DND-41 (cell line): ENCODE measurements at regions not wholly inside any gene's neighbourhood (a gene's known extent, or its start where the extent isn't known, plus 50 kb on each side); places are given as distances from the start of the nearest gene placed in this dataset.
"Not testable (repeated sequence)": the region's sequence is repeated elsewhere in the genome, so short reads cannot be mapped to it uniquely, and the experiment has no call there.

Experiments
- ATAC-seq: fragments of 200-7000 bp; cut with Tn5 transposase; 3 replicates; pipeline ENCODE4 v1.9.1; 2021; ENCODE audit warnings: low read depth; ENCODE audit not compliant: insufficient read depth
- DNase-seq: peaks from one replicate; pipeline ENCODE4 v3.0.0-alpha.2; 2020
- H2AFZ ChIP-seq: 2 replicates; pipeline ENCODE4 v1.6.0; 2012; ENCODE audit warnings: low read depth, low read length
- H3K27ac ChIP-seq: 2 replicates; pipeline ENCODE4 v1.5.1; 2012; ENCODE audit warnings: low read length, inconsistent platforms
- H3K27me3 ChIP-seq: fragments of 200-600 bp; sonication (generic); 2 replicates; pipeline ENCODE4 v1.6.0; 2012; ENCODE audit warnings: low read length, mild to moderate bottlenecking, inconsistent platforms; ENCODE audit not compliant: insufficient read depth, poor library complexity
- H3K36me3 ChIP-seq: 2 replicates; pipeline ENCODE4 v1.5.1; 2012; ENCODE audit warnings: low read length, inconsistent platforms; ENCODE audit not compliant: insufficient read depth
- H3K4me1 ChIP-seq: 2 replicates; pipeline ENCODE4 v1.5.1; 2012; ENCODE audit warnings: mild to moderate bottlenecking, low read length; ENCODE audit not compliant: insufficient read depth
- H3K4me2 ChIP-seq: 2 replicates; pipeline ENCODE4 v1.6.0; 2012; ENCODE audit warnings: mild to moderate bottlenecking, moderate library complexity, low read length, inconsistent platforms; ENCODE audit not compliant: insufficient read depth
- H3K4me3 ChIP-seq, 2 experiments: fragments of 200-600 bp in 1 of 2; shearing (Covaris generic) in 1 of 2; 2 replicates each; pipeline ENCODE4 v1.5.1; 2012 to 2016; ENCODE audit warnings: inconsistent platforms in 2 of 2, low read length in 2 of 2, mild to moderate bottlenecking in 2 of 2, low read depth in 1 of 2, moderate library complexity in 1 of 2
- H3K79me2 ChIP-seq: 2 replicates; pipeline ENCODE4 v1.6.0; 2012; ENCODE audit warnings: low read length, inconsistent platforms; ENCODE audit not compliant: insufficient read depth
- H3K9ac ChIP-seq: 2 replicates; pipeline ENCODE4 v1.6.0; 2012; ENCODE audit warnings: low read depth, mild to moderate bottlenecking, inconsistent platforms, low read length, moderate library complexity
- H3K9me3 ChIP-seq: 2 replicates; pipeline ENCODE4 v1.5.1; 2012; ENCODE audit warnings: low read length, moderate library complexity, mild to moderate bottlenecking, inconsistent platforms; ENCODE audit not compliant: insufficient read depth, severe bottlenecking
- H4K20me1 ChIP-seq: 2 replicates; pipeline ENCODE4 v1.6.0; 2012; ENCODE audit warnings: low read length; ENCODE audit not compliant: insufficient read depth
- EZH2 ChIP-seq: IDR thresholded peaks from 3 replicates; pipeline ENCODE4 v1.6.1; 2012; ENCODE audit warnings: borderline replicate concordance, low read depth, mild to moderate bottlenecking, moderate library complexity, low read length, inconsistent platforms; ENCODE audit not compliant: severe bottlenecking
- TF ChIP-seq, protein P1 (sequence below): IDR thresholded peaks from 2 replicates; pipeline ENCODE4 v1.5.1; 2012; ENCODE audit warnings: borderline replicate concordance, low read length, moderate library complexity, mild to moderate bottlenecking; ENCODE audit not compliant: poor library complexity, severe bottlenecking; ENCODE audit errors: extremely low read depth

DNA sequence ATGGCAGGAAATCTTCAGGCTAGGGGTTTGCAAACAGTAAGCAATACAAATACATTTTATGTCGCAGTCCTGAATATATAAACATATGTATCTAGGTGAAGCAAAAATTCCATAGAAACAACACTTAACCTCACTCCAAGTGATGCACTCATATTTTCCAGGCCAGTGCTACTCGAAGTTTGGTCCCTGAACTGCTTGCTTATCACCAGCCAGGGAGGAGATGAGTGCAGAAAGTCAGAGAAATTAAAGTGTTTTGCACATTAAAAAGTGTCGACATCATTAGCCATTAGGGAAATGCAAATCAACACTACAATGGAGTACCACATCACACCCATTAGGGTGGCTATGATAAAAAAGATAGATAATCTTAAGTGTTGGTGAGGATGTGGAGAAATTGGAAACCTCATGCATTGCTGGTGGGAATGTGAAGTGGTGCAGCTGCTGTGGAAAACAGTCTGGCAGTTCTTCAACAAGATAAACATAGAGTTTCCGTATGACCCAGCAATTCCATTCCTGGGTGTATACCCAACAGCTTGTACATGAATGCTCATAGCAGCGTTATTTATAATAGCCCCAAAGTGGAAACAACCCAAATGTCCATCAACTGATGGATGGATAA is 70.5 kb upstream of the CSF1 start:
- no peak for TF ChIP-seq EZH2
- TF ChIP-seq, protein P1, sequence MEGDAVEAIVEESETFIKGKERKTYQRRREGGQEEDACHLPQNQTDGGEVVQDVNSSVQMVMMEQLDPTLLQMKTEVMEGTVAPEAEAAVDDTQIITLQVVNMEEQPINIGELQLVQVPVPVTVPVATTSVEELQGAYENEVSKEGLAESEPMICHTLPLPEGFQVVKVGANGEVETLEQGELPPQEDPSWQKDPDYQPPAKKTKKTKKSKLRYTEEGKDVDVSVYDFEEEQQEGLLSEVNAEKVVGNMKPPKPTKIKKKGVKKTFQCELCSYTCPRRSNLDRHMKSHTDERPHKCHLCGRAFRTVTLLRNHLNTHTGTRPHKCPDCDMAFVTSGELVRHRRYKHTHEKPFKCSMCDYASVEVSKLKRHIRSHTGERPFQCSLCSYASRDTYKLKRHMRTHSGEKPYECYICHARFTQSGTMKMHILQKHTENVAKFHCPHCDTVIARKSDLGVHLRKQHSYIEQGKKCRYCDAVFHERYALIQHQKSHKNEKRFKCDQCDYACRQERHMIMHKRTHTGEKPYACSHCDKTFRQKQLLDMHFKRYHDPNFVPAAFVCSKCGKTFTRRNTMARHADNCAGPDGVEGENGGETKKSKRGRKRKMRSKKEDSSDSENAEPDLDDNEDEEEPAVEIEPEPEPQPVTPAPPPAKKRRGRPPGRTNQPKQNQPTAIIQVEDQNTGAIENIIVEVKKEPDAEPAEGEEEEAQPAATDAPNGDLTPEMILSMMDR, result no peak
- H3K36me3 ChIP-seq, result no peaks in the 10 kb centered on the region
- no peak overlapping the region for H3K27ac ChIP-seq
- H3K9ac ChIP-seq, result no peak overlapping the region
- no peak overlapping the region for H3K4me2 ChIP-seq
- no peak overlapping the region for H3K4me3 ChIP-seq
- no peaks in the 10 kb centered on the region for H4K20me1 ChIP-seq
- no peaks in the 10 kb centered on the region for H3K4me1 ChIP-seq
- no peaks in the 10 kb centered on the region for H3K79me2 ChIP-seq
- ATAC-seq (no peak), DNase-seq (no peak)
- H3K9me3 ChIP-seq, result peaks cover 20% of the 10 kb centered on the region
- H3K27me3 ChIP-seq, result no peaks in the 10 kb centered on the region
- H2AFZ ChIP-seq, result no peak overlapping the region

- H4K20me1 ChIP-seq, H3K4me2 ChIP-seq, H3K27me3 ChIP-seq, H2AFZ ChIP-seq, H3K9ac ChIP-seq, H3K4me3 ChIP-seq, H3K79me2 ChIP-seq, H3K36me3 ChIP-seq, ATAC-seq, DNase-seq, H3K27ac ChIP-seq, H3K4me1 ChIP-seq: not testable (repeated sequence)
- H3K9me3 ChIP-seq, result peaks cover 20% of the 10 kb centered on the region
Observed at GRCh38 chr1:109839276-109839675, 71.4 kb upstream of the CSF1 start.

- Histone ChIP-seq H3K4me1 (no peaks in the 10 kb centered on the region), H3K9ac (no peak overlapping the region), H3K27me3 (no peaks in the 10 kb centered on the region), H3K9me3 (peaks cover 20% of the 10 kb centered on the region), H3K79me2 (no peaks in the 10 kb centered on the region), H3K4me2 (no peak overlapping the region), H4K20me1 (no peaks in the 10 kb centered on the region), H3K4me3 (no peak overlapping the region), H2AFZ (no peak overlapping the region), H3K36me3 (no peaks in the 10 kb centered on the region), H3K27ac (no peak overlapping the region)
- DNase-seq (no peak), ATAC-seq (no peak)
- no peak for TF ChIP-seq EZH2
- TF ChIP-seq, protein P1, result no peak
Observed at GRCh38 chr1:109838838-109839240, 71.8 kb upstream of the CSF1 start.

DNA sequence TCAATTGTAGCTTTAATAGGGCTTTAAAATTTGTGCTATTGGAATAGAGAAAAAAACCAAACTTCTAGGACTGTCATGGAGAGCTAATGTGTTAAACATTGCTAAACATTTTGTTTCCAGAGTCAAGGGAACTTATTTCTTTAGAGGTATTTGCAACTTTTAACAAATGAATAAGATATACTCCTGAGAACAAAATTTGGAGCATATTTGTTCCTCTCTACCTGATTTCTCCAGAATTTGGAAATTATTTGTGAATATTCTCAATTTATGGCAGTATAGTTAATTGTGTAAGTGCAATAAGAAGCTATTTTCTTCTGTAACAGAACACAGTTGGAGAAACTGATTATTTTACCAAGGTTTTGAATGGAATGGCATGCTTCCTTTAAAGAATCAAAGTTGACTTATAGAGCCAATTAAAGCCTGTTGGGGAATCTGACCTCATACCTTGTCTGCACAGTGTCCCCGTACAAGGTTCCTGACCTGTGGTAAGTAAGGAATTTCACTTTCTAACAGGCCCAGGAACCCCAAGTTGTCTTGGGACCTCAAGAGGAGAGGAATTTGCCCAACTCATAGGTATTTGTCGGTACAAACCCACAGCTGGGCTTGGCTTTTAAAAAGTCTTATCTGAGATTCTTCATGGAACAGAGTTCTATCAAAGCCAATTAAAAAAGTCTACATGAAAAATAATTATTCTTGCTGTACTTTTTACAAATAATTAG is 72.6 kb upstream of the CSF1 start:
- no peak for ATAC-seq
- Histone ChIP-seq H3K9me3 (peaks cover 20% of the 10 kb centered on the region), H3K4me1 (no peaks in the 10 kb centered on the region), H3K9ac (no peak overlapping the region), H3K79me2 (no peaks in the 10 kb centered on the region), H3K27ac (no peak overlapping the region), H3K4me2 (no peak overlapping the region), H3K36me3 (no peaks in the 10 kb centered on the region), H3K27me3 (no peaks in the 10 kb centered on the region), H3K4me3 (no peak overlapping the region), H2AFZ (no peak overlapping the region), H4K20me1 (no peaks in the 10 kb centered on the region)
- TF ChIP-seq EZH2, result no peak
- TF ChIP-seq, protein P1, result no peak
- no peak for DNase-seq

DNA sequence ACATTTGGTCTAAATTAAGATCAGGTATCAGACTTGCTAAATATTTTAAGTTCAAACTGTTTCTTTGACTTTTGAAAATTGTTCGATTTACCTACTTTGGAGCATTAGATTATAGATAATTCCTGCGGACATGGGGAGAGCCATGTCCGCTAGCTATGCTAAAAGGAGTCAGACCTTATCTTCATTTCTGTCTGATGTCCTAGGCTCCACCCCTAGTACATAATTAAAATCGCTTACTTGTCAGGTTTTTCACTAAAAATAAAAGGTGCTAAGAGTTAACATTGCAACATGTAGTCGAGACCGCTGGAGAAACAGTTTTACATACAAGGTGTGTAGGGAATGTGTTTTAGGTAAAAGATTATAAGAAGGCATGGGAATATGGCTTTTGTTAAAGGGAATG is 71.9 kb upstream of the EPS8L3 start:
- not testable (repeated sequence) for H3K79me2 ChIP-seq, H4K20me1 ChIP-seq, DNase-seq, H3K4me1 ChIP-seq, H3K9ac ChIP-seq, H3K4me3 ChIP-seq, ATAC-seq, H2AFZ ChIP-seq, H3K36me3 ChIP-seq, H3K27me3 ChIP-seq, H3K27ac ChIP-seq, H3K4me2 ChIP-seq
- H3K9me3 ChIP-seq, result peaks cover 27% of the 10 kb centered on the region
